DND-41 (cell line): ENCODE measurements at regions not wholly inside any gene's neighbourhood (a gene's known extent, or its start where the extent isn't known, plus 50 kb on each side); places are given as distances from the start of the nearest gene placed in this dataset.

Experiments used
- ATAC-seq: fragments of 200-7000 bp; cut with Tn5 transposase; 3 replicates; pipeline ENCODE4 v1.9.1; 2021; ENCODE audit warnings: low read depth; ENCODE audit not compliant: insufficient read depth
- DNase-seq: peaks from one replicate; pipeline ENCODE4 v3.0.0-alpha.2; 2020
- H2AFZ ChIP-seq: 2 replicates; pipeline ENCODE4 v1.6.0; 2012; ENCODE audit warnings: low read depth, low read length
- H3K27ac ChIP-seq: 2 replicates; pipeline ENCODE4 v1.5.1; 2012; ENCODE audit warnings: low read length, inconsistent platforms
- H3K27me3 ChIP-seq: fragments of 200-600 bp; sonication (generic); 2 replicates; pipeline ENCODE4 v1.6.0; 2012; ENCODE audit warnings: low read length, mild to moderate bottlenecking, inconsistent platforms; ENCODE audit not compliant: insufficient read depth, poor library complexity
- H3K36me3 ChIP-seq: 2 replicates; pipeline ENCODE4 v1.5.1; 2012; ENCODE audit warnings: low read length, inconsistent platforms; ENCODE audit not compliant: insufficient read depth
- H3K4me1 ChIP-seq: 2 replicates; pipeline ENCODE4 v1.5.1; 2012; ENCODE audit warnings: mild to moderate bottlenecking, low read length; ENCODE audit not compliant: insufficient read depth
- H3K4me2 ChIP-seq: 2 replicates; pipeline ENCODE4 v1.6.0; 2012; ENCODE audit warnings: mild to moderate bottlenecking, moderate library complexity, low read length, inconsistent platforms; ENCODE audit not compliant: insufficient read depth
- H3K4me3 ChIP-seq, 2 experiments: fragments of 200-600 bp in 1 of 2; shearing (Covaris generic) in 1 of 2; 2 replicates each; pipeline ENCODE4 v1.5.1; 2012 to 2016; ENCODE audit warnings: inconsistent platforms in 2 of 2, low read length in 2 of 2, mild to moderate bottlenecking in 2 of 2, low read depth in 1 of 2, moderate library complexity in 1 of 2
- H3K79me2 ChIP-seq: 2 replicates; pipeline ENCODE4 v1.6.0; 2012; ENCODE audit warnings: low read length, inconsistent platforms; ENCODE audit not compliant: insufficient read depth
- H3K9ac ChIP-seq: 2 replicates; pipeline ENCODE4 v1.6.0; 2012; ENCODE audit warnings: low read depth, mild to moderate bottlenecking, inconsistent platforms, low read length, moderate library complexity
- H3K9me3 ChIP-seq: 2 replicates; pipeline ENCODE4 v1.5.1; 2012; ENCODE audit warnings: low read length, moderate library complexity, mild to moderate bottlenecking, inconsistent platforms; ENCODE audit not compliant: insufficient read depth, severe bottlenecking
- H4K20me1 ChIP-seq: 2 replicates; pipeline ENCODE4 v1.6.0; 2012; ENCODE audit warnings: low read length; ENCODE audit not compliant: insufficient read depth
- EZH2 ChIP-seq: IDR thresholded peaks from 3 replicates; pipeline ENCODE4 v1.6.1; 2012; ENCODE audit warnings: borderline replicate concordance, low read depth, mild to moderate bottlenecking, moderate library complexity, low read length, inconsistent platforms; ENCODE audit not compliant: severe bottlenecking
- TF ChIP-seq, protein P1 (sequence below): IDR thresholded peaks from 2 replicates; pipeline ENCODE4 v1.5.1; 2012; ENCODE audit warnings: borderline replicate concordance, low read length, moderate library complexity, mild to moderate bottlenecking; ENCODE audit not compliant: poor library complexity, severe bottlenecking; ENCODE audit errors: extremely low read depth

GRCh38 chr16:51349626-51350025 is 198.6 kb upstream of the SALL1 start:
- TF ChIP-seq EZH2: no peak
- TF ChIP-seq, protein P1, sequence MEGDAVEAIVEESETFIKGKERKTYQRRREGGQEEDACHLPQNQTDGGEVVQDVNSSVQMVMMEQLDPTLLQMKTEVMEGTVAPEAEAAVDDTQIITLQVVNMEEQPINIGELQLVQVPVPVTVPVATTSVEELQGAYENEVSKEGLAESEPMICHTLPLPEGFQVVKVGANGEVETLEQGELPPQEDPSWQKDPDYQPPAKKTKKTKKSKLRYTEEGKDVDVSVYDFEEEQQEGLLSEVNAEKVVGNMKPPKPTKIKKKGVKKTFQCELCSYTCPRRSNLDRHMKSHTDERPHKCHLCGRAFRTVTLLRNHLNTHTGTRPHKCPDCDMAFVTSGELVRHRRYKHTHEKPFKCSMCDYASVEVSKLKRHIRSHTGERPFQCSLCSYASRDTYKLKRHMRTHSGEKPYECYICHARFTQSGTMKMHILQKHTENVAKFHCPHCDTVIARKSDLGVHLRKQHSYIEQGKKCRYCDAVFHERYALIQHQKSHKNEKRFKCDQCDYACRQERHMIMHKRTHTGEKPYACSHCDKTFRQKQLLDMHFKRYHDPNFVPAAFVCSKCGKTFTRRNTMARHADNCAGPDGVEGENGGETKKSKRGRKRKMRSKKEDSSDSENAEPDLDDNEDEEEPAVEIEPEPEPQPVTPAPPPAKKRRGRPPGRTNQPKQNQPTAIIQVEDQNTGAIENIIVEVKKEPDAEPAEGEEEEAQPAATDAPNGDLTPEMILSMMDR: no peak
- no peaks in the 10 kb centered on the region for H3K27me3 ChIP-seq
- H3K36me3 ChIP-seq: no peaks in the 10 kb centered on the region

GRCh38 chr16:51343411-51343810 is 192.3 kb upstream of the SALL1 start:
- Histone ChIP-seq H3K4me2 (no peak overlapping the region), H3K79me2 (no peaks in the 10 kb centered on the region), H4K20me1 (no peaks in the 10 kb centered on the region), H3K4me3 (no peak overlapping the region), H3K4me1 (no peaks in the 10 kb centered on the region), H3K27me3 (no peaks in the 10 kb centered on the region), H3K27ac (no peak overlapping the region), H3K9me3 (no peaks in the 10 kb centered on the region), H3K36me3 (no peaks in the 10 kb centered on the region), H2AFZ (no peak overlapping the region), H3K9ac (no peak overlapping the region)
- ATAC-seq (no peak), DNase-seq (no peak)
- no peak for TF ChIP-seq EZH2
- TF ChIP-seq, protein P1: no peak

More at GRCh38 chr16:51349626-51350025, 198.6 kb upstream of the SALL1 start:
- Histone ChIP-seq H3K9me3 (no peaks in the 10 kb centered on the region), H2AFZ (no peak overlapping the region), H3K9ac (no peak overlapping the region), H3K4me1 (no peaks in the 10 kb centered on the region), H3K4me3 (no peak overlapping the region), H3K4me2 (no peak overlapping the region), H3K27ac (no peak overlapping the region), H4K20me1 (no peaks in the 10 kb centered on the region), H3K79me2 (no peaks in the 10 kb centered on the region)
- DNase-seq (no peak), ATAC-seq (no peak)

DNA sequence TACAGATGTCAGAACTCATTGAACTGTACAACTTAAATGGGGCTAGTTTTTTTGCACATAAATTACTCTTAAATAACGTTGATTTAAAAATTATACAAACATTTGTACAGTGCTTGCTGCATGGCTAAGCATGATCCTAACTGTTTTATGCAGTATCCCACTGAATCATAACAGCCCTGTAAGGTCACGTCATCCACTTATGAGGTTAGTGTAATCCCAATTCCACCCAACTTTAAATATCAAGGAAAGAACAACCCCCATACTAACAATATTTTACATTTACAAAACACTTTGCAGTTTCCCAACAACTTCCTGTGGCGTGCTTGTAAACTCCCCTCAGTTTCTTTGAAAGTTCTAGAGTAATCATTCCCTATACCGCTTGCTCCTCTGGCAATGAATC is 190.1 kb upstream of the SALL1 start:
- DNase-seq: no peak
- no peaks in the 10 kb centered on the region for H3K9me3 ChIP-seq
- no peak overlapping the region for H2AFZ ChIP-seq
- no peaks in the 10 kb centered on the region for H3K27me3 ChIP-seq
- TF ChIP-seq, protein P1: no peak
- no peak for TF ChIP-seq EZH2
- no peaks in the 10 kb centered on the region for H3K79me2 ChIP-seq
- no peak overlapping the region for H3K4me2 ChIP-seq
- H3K9ac ChIP-seq: no peak overlapping the region
- no peaks in the 10 kb centered on the region for H3K4me1 ChIP-seq
- no peak overlapping the region for H3K4me3 ChIP-seq
- H3K36me3 ChIP-seq: no peaks in the 10 kb centered on the region
- no peak for ATAC-seq
- no peak overlapping the region for H3K27ac ChIP-seq
- no peaks in the 10 kb centered on the region for H4K20me1 ChIP-seq

- Histone ChIP-seq H3K79me2 (no peaks in the 10 kb centered on the region), H3K27ac (no peak overlapping the region), H3K9ac (no peak overlapping the region), H3K27me3 (no peaks in the 10 kb centered on the region), H4K20me1 (no peaks in the 10 kb centered on the region), H3K4me1 (no peaks in the 10 kb centered on the region), H3K36me3 (no peaks in the 10 kb centered on the region), H3K4me2 (no peak overlapping the region), H3K9me3 (no peaks in the 10 kb centered on the region), H3K4me3 (no peak overlapping the region), H2AFZ (no peak overlapping the region)
- TF ChIP-seq EZH2: no peak
- TF ChIP-seq, protein P1: no peak
- ATAC-seq: no peak
- no peak for DNase-seq
Measured at GRCh38 chr16:51337662-51338061, 186.6 kb upstream of the SALL1 start.
